Neural cell (in vitro differentiated cells): ENCODE measurements at regions not wholly inside any gene's neighbourhood (a gene's known extent, or its start where the extent isn't known, plus 50 kb on each side); places are given as distances from the start of the nearest gene placed in this dataset.
"Not testable (repeated sequence)": the region's sequence is repeated elsewhere in the genome, so short reads cannot be mapped to it uniquely, and the experiment has no call there.

Source experiments
- EP300 ChIP-seq: fragments of 450-650 bp; conservative IDR thresholded peaks from 2 replicates; pipeline ENCODE4 v1.6.1; 2014; ENCODE audit warnings: antibody characterized with exemption, mild to moderate bottlenecking, moderate library complexity; ENCODE audit not compliant: poor library complexity, severe bottlenecking
- EZH2 ChIP-seq: fragments of 200-600, 300-800 bp; shearing (Covaris generic), sonication (generic); IDR thresholded peaks from 2 replicates; pipeline ENCODE4 v1.6.1; 2014; ENCODE audit warnings: antibody characterized with exemption, low read length, borderline replicate concordance, mild to moderate bottlenecking; ENCODE audit not compliant: insufficient read depth, poor library complexity, severe bottlenecking
- MXI1 ChIP-seq: fragments of 450-650 bp; conservative IDR thresholded peaks from 2 replicates; pipeline ENCODE4 v1.6.1; 2014; ENCODE audit warnings: antibody characterized with exemption, mild to moderate bottlenecking; ENCODE audit not compliant: poor library complexity, severe bottlenecking
- SMC3 ChIP-seq: fragments of 450-650 bp; conservative IDR thresholded peaks from 2 replicates; pipeline ENCODE4 v1.6.1; 2014; ENCODE audit warnings: antibody characterized with exemption, mild to moderate bottlenecking, moderate library complexity; ENCODE audit not compliant: poor library complexity
- TAF1 ChIP-seq: IDR thresholded peaks from 2 replicates; pipeline ENCODE4 v1.6.1; 2012; ENCODE audit warnings: low read depth
- TF ChIP-seq, protein P1 (sequence below): fragments of 450-650 bp; IDR thresholded peaks from 2 replicates; pipeline ENCODE4 v1.5.1; 2014; ENCODE audit warnings: antibody characterized with exemption, mild to moderate bottlenecking, moderate library complexity; ENCODE audit not compliant: poor library complexity, severe bottlenecking
- TF ChIP-seq, protein P2 (sequence below): IDR thresholded peaks from 2 replicates; pipeline ENCODE4 v1.6.1; 2012; ENCODE audit warnings: borderline replicate concordance

GRCh38 chr6:68160812-68161211, 474.3 kb upstream of the ADGRB3 start:
- TF ChIP-seq SMC3, MXI1, EP300, TAF1, EZH2: not testable (repeated sequence)
- TF ChIP-seq, protein P1, sequence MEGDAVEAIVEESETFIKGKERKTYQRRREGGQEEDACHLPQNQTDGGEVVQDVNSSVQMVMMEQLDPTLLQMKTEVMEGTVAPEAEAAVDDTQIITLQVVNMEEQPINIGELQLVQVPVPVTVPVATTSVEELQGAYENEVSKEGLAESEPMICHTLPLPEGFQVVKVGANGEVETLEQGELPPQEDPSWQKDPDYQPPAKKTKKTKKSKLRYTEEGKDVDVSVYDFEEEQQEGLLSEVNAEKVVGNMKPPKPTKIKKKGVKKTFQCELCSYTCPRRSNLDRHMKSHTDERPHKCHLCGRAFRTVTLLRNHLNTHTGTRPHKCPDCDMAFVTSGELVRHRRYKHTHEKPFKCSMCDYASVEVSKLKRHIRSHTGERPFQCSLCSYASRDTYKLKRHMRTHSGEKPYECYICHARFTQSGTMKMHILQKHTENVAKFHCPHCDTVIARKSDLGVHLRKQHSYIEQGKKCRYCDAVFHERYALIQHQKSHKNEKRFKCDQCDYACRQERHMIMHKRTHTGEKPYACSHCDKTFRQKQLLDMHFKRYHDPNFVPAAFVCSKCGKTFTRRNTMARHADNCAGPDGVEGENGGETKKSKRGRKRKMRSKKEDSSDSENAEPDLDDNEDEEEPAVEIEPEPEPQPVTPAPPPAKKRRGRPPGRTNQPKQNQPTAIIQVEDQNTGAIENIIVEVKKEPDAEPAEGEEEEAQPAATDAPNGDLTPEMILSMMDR, result not testable (repeated sequence)
- TF ChIP-seq, protein P2, sequence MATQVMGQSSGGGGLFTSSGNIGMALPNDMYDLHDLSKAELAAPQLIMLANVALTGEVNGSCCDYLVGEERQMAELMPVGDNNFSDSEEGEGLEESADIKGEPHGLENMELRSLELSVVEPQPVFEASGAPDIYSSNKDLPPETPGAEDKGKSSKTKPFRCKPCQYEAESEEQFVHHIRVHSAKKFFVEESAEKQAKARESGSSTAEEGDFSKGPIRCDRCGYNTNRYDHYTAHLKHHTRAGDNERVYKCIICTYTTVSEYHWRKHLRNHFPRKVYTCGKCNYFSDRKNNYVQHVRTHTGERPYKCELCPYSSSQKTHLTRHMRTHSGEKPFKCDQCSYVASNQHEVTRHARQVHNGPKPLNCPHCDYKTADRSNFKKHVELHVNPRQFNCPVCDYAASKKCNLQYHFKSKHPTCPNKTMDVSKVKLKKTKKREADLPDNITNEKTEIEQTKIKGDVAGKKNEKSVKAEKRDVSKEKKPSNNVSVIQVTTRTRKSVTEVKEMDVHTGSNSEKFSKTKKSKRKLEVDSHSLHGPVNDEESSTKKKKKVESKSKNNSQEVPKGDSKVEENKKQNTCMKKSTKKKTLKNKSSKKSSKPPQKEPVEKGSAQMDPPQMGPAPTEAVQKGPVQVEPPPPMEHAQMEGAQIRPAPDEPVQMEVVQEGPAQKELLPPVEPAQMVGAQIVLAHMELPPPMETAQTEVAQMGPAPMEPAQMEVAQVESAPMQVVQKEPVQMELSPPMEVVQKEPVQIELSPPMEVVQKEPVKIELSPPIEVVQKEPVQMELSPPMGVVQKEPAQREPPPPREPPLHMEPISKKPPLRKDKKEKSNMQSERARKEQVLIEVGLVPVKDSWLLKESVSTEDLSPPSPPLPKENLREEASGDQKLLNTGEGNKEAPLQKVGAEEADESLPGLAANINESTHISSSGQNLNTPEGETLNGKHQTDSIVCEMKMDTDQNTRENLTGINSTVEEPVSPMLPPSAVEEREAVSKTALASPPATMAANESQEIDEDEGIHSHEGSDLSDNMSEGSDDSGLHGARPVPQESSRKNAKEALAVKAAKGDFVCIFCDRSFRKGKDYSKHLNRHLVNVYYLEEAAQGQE, result not testable (repeated sequence)
